B cell (primary cell): ENCODE measurements at regions not wholly inside any gene's neighbourhood (a gene's known extent, or its start where the extent isn't known, plus 50 kb on each side); places are given as distances from the start of the nearest gene placed in this dataset.

ENCODE experiments used
- EZH2 ChIP-seq: IDR thresholded peaks from 2 replicates; pipeline ENCODE4 v1.6.1; 2012; ENCODE audit warnings: borderline replicate concordance, low read depth, mild to moderate bottlenecking, moderate library complexity, low read length; ENCODE audit not compliant: insufficient read depth, poor library complexity, severe bottlenecking
- TF ChIP-seq, protein P1 (sequence below): fragments of 200-600 bp; IDR thresholded peaks from one replicate; pipeline ENCODE4 v1.8.0; 2022; ENCODE audit warnings: antibody characterized with exemption, mild to moderate bottlenecking

DNA sequence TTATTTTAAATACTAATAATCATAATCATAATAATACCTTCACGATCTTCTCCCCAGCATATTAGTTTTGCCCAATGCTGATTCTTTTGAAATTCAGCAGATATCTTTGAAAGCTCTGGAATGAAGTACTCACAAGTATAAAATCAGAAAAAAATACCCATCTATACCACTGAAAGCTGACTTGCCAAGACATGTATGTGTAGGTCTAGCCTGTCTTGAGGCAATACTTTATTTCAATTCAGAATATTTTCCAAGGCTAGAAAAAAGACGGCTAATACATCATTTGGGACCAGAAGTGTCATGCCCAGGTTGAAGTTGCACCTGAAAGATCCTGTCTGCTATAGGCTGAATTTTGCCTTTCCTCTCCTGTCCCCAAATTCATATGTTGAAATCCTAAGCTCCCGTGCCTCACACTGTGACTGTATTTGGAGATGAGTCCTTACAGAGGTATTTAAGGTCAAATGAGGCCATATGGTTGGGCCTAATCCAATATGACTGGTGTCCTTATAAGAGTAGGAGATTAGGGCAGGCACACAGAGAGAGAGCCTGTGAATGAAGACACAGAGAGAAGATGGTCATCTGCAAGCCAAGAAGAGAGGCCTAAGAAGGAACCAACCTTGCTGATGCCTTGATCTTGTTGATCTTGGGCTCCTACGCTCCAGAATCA is 255.9 kb upstream of the CMC1 start:
- TF ChIP-seq, protein P1, sequence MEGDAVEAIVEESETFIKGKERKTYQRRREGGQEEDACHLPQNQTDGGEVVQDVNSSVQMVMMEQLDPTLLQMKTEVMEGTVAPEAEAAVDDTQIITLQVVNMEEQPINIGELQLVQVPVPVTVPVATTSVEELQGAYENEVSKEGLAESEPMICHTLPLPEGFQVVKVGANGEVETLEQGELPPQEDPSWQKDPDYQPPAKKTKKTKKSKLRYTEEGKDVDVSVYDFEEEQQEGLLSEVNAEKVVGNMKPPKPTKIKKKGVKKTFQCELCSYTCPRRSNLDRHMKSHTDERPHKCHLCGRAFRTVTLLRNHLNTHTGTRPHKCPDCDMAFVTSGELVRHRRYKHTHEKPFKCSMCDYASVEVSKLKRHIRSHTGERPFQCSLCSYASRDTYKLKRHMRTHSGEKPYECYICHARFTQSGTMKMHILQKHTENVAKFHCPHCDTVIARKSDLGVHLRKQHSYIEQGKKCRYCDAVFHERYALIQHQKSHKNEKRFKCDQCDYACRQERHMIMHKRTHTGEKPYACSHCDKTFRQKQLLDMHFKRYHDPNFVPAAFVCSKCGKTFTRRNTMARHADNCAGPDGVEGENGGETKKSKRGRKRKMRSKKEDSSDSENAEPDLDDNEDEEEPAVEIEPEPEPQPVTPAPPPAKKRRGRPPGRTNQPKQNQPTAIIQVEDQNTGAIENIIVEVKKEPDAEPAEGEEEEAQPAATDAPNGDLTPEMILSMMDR: no peak
- TF ChIP-seq EZH2: no peak
